ENCODE measurements at regions not wholly inside any gene's neighbourhood (a gene's known extent, or its start where the extent isn't known, plus 50 kb on each side); places are given as distances from the start of the nearest gene placed in this dataset.

DNA sequence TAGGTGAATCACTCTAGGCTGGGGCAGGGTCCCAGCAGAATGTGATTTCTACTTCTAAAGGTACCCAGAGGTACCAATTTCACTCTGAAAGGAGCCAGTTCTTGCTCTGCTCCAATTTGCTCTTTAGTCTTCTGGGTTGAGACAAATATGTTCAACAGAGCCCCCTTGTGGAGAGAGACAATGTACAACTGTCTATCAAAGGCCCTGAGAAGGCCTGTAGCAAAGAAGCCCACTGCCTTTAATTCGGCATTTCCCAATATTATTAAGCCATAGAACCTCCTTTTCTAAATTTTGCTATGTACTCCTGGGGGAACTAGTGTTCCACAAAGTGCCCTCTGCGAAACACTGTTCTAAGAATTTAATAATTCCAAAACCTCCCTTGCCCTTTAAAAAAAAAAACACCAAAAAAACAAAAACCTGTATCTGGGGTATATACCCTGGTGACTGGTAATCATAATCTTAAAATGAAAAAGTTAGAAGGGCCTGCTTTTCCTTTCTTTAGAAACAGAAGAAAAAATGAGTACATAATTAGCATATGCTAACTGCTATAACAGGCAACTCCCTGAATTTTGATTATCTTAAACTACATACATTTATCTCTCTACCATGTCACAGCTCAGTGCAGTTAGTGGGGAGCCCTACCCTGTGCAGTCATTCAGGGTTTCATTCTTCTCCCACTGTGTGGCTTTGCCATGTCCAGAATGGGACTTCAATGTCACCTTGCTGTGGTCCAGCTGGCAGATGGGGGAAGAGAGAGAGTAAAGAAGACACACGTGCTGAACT lies 160.9 kb upstream of the BMPER start:
- peak; percentile 27; the same call in 1 of the 2 replicates for TF ChIP-seq CTCF (IDR thresholded peaks at IDR 0.05)
- TF ChIP-seq POLR2AphosphoS5 (IDR thresholded peaks at IDR 0.05; ENCODE audit: low read depth, low read length), result no peak
